HG03108 (cell line): ENCODE measurements at regions not wholly inside any gene's neighbourhood (a gene's known extent, or its start where the extent isn't known, plus 50 kb on each side); places are given as distances from the start of the nearest gene placed in this dataset.

Experiments used
- ATAC-seq: cut with Tn5 transposase; IDR thresholded peaks from one replicate; pipeline ENCODE4 v1.9.1; 2021; ENCODE audit warnings: moderate library complexity; ENCODE audit not compliant: unreplicated experiment

DNA sequence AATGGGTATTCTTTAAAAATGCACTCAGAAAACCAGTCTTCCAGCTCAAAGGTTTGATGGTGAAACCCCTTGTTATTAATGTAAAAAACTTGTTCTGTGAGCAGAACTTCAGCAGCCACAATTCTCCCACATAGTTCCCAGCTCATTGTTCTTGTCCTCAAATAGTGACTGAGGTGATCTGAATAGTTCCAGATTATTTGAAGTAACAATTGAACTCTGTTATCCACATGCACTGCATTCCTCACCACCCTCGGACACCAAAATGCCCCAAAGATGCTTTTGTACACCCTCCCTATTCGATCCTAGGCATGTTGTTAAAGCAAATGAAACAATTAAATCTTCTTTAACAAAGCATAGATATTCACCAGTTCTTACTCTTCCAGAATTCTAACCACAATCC, 2186.8 kb upstream of the CELF4 start:
- no peak for ATAC-seq

DNA sequence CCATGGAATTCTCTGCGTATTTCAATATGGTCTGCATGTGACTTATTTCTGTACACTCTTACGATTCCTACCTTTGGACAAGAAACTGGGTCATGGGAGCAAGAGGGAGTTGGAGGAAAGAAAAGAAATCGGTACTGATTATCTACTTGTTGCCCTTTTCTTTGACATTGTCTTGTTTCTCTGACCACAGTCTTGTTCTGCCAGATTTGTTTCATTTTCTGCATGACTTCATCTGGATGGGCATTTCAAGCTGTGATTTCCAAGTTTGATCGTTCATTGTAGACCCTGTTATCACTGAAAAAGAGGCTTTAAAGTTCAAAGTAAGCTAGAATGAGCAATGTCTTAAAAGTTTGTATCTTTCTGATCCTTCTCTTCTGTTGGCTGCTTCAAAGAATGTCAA, 2186.3 kb upstream of the CELF4 start:
- ATAC-seq: no peak

DNA sequence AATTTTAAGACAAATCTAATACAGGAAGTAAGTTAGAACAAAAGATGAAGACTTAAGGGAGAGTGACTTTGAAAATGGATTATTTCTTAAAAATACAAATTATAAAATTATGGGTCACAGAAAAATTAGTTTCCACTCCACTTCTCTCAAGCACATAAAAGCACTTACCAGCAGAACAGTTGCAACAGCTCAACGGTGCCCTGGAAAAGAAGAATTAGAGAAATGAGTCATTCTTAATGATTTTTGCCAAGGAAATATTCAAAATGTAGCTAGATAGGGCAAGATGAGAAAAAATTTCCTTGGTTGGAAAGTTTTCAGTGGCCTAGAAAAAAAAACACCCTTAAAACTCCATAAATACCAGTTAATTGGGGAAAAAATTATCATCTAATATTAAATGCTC, 2185.6 kb upstream of the CELF4 start:
- ATAC-seq: no peak

DNA sequence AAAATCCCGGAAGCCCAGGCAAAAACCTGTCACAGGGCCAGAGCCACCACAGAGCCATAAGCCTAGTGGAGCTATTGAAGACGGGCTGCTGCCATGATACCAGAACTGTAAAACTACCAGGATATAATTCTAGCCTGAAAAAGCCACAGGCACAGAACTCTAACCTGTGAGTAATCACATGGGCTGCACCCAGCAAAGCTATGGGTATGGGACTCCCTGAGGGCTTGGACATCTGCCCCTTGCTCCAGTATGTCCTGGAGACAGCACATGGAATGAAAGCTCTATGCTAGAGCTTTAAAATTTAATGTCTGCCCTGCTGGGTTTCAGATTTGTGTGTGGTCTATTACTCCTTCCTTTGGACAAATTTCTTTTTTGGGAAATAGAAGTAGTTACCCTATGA, 2183.6 kb upstream of the CELF4 start:
- ATAC-seq: no peak

DNA sequence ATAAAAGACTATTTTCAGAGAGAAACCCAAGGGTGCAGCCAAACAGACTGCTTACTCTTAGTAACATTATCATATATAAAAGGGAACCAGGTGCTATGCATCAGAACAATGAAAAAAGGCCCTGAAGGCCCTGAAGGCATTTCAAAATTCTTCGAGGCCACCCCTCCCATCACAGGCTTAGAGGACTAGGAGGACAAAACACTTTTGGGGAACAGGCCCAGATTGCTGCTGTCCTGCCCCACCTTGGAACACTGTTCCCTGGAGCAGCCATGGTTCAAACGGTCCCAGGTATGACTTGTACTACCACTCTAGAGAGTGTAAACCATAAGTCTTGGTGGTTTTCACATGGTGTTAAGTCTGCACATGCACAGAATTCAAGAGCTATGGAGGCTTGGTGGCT, 2183.1 kb upstream of the CELF4 start:
- ATAC-seq: no peak

DNA sequence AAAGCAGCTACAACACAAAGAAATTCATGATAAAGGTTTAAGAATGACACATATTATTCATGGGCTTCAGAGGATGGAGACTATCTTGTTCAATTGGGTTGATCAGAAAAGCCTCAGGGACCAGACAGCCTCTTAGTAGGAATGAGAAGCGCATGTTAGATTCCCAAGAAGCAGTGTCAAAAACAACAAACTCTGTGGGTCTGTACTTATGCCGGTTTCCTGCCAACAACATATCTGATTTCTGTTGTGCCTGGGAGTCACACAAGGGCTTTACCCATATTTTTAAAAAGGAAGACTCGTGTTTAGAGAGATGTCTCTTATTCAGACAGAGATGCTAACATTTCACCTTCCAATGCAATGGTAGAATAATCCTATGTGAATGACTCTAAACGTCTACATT, 2180.6 kb upstream of the CELF4 start:
- no peak for ATAC-seq

DNA sequence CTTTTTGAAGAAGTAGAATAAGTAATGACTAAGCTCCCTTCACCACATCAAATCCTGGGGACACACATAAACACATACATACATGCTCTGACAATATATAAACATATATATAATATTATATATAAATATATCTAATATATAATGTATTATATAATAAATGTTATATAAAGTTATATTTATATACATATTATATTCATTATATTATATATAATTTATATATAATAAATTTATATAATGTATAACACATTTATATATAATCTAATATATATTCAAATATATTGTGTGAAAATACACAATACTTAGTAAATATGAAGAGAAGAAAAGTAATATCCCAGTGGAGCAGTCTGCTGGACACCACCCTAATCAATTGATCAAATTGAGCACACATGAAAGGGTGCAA, 2177.9 kb upstream of the CELF4 start:
- no peak for ATAC-seq

DNA sequence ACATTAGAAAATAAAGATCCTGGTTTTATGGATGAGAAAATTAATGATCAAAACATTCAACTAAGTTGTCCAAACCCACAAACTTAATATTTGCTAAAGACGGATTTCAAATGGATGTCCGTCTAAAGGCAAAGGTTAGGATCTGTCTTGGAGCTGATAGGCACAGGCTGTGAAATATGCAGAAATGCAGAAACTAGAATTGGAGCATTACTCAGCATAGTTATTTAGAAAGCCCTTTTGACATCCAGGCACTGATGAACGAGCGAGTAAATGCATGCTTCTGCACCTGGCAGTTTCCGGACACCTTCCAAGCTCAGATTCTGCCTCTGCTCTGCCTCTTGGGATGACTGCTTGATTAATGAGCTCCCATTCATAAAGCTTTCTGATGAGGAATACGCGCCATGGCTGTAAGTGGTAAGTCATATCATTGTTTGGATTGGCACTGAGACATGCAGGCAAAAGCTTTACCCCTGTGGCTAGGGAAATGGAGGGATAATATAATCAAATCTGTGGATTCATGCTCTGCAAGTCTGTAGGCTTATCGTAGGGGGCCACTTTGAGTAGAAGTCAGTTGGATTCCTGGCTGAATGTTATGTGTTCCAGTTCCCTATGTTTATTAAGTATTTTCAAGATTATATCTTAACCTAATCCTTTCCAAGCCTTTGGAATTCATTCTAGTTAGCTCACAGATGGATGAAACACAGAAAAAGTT, 2176.3 kb upstream of the CELF4 start:
- ATAC-seq: no peak

DNA sequence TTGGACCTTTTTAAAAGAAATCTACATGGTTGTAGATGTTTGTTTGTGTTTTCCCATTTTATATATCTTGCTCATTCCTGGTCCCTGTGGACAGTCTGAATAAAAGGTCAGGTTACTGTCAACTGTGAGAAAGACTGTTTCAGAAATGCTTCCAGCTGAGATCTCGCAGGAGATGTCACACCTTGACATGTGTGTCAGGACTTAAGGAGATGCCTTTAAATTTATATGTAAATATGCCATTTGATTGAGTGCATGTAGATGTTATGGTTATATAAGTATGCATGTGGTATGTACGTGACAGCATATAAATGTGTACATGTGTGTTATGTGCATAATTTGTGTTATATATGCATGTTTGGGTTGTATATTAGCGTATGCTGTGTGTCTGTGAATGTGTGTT, 2172.3 kb upstream of the CELF4 start:
- ATAC-seq: no peak

DNA sequence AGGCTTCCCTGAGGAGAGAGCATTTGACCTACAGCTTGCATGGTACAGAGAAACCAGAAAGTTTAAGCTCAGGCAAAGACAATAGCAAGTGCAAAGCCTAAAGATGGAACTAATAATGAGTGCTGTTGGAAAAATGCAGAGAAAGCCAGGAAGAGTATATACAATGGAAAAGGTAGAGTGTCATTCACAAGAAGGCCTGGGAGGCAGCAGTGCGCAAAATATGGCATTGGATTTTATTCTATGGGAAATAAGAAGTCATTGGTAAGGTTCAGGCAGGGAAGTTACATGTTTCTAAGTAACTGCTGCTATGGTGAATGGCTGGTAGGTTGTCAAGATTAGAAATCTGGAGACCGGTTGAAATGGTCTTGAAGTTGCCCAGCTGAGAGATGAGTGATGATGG, 2167.3 kb upstream of the CELF4 start:
- ATAC-seq: no peak

DNA sequence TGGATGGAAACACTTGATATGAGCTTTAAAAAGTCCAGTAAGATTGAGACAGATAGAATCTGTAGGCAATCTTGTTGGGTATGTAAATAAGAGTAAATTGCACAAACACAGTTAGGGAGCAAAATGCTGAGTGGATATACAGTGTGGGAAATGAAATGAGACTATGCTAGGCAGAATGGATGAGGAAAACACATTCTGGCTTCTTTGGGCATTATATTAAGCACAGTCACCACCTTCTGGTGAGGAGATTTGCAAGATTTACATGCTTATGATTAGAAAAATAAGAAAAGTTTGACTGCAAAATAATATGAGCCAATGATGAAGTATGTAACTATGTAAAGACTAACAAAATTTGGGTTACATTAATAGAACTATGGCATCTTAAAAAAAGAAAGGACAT, 2165.0 kb upstream of the CELF4 start:
- ATAC-seq: no peak

DNA sequence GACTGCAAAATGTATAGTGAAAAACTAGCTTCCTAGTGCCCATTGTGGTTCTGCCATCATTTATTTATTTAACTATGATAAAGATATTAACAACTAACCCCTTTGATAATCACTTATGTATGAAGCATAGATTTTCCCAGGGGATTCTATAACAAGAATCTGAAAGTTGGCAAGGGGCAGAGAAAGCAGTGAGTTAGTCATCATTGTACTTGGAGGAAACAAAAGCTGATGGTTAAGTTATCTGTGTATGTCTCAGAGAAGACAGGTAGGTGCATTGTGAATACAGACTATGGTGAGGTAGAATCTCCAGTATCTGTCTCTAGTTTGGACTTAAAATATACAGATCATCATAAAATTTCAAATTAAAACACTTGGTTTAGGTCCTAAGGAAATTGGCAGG, 2159.1 kb upstream of the CELF4 start:
- ATAC-seq: no peak

DNA sequence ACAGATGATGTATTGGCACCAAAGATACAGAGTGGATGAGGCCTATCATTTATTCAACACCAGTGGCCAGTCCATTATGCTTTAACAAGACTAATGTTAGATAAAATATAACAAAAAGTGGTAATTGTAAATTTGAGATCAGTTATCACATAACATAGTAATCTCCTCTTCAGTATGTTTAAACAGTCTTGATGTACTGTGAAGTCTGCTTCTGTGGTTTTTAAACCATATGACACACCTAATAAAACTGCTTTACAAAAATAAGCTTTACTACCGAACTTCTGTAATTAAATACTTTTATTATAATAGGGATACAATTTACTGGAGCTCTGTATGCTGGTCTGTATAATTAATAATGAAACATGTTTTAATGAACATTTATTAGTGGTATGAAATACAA, 2156.1 kb upstream of the CELF4 start:
- no peak for ATAC-seq

DNA sequence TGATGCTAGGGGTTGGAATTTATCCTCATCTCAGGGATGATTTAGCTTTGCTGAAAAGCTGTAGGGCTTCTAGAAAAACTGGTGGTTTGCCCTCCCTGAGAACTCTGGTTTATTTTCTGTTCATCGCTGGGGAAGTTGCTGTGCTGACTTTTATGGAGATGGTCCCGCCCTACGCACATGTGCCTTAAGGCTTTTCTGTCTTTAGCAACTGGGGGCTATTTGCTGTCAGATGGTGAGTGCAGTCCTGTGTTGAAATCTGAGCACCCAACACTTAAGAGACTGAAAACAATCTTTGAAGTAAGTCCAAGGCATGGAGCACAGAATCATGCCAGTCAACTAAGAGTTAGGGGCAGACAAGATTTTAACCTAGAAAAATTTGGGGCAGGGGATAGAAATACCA, 2148.4 kb upstream of the CELF4 start:
- no peak for ATAC-seq

DNA sequence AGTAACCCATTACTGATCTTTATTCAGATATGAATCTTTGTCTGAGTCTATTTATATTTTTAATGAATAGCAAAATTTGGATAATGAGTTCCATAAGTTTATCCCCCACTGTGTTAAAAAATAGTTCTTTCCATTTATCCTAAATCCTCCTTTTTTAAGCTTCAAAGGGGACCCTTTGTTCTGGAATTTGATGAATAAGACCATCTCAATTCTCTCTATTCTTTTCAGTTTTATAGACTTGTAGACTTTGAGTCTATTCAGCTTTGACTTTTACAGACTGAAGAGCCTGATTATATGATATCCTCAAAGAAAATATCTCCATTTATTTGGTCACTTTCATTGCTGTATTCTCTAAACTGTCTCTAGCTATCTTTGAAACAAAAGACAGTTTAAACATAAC, 2146.1 kb upstream of the CELF4 start:
- no peak for ATAC-seq

DNA sequence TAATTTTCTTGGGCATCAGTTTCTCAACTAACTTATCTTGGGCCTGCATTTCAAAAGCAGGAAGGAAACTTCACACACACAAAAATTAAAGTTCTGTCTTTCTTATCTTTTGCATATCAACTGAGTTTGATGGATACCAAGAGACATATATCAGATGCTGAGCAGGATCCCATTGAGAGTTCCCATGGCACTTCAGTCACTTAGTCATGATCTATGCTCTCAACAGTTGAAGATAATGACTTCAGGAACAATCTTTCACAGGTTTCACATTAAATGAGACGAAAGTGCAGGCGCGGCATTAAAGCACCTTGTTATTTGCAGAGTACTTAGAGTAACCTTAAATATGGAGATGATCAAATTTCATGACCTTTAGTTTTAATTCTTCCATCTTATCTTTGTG, 2139.8 kb upstream of the CELF4 start:
- ATAC-seq: no peak

DNA sequence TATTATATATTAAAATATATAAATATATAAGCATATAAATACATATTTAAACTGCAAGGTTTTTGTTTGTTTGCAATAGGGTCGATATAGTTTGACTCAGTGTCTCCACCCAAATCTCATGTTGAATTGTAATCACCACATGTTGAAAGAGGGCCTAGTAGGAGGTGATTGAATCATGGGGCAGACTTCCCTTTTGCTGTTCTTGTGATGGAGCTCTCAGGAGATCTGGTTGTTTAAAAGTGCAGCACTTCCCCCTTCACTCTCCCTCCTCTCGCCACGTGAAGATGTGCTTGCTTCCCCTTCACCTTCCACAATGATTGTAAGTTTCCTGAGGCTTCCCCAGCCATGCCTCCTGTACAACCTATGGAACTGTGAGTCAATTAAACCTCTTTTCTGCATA, 2137.3 kb upstream of the CELF4 start:
- ATAC-seq: no peak

DNA sequence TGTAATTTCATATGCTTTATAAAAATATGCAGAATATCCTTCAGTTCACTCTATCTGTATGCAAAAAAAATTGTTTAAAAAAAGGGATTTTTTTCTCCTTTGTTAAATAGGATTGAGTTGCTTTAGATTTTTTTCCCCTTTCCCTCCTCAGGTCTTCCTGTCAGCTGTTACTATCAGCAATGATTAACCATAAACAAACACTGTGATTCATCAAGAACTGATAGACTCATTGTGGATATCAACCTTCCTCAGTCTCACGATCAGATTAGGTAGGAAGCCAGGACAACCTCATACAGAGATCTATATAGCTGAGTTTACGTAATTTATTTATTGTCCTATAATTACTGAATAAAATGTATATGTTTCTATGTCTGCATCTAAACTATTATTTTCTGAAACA, 2136.2 kb upstream of the CELF4 start:
- no peak for ATAC-seq

DNA sequence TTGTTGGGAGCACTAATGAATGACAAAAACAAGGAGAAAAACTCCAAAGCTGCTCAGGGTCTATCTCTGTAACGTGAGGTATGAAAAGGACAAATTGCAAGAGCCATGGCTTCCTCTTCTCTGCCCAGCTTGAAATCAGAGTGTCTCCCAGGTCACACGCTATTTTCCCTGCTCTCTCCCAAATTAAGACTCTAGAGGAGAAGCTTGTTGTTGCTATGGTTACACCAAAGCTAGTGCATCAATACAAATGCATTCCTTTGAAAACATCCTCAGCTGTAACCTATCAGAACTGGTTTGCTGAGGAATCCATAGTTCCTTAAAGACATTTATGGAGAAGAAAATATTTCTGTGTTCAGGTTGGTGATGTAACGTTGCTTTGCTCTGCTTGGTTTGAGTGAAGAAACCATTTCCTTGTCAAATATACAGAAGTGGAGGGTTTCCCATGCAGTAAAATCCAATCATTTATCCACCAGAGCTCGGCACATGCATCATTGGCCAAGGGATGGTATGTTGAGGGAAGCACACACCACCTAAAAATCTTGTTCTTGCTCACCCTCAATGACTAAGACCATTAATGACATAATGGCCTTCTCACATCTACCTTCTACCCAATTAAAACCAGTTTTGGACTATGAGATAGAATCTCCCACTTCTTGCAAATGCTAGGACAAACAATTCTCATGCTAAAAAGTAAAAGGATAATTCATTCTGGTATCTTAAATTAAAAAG, 2135.6 kb upstream of the CELF4 start:
- no peak for ATAC-seq

DNA sequence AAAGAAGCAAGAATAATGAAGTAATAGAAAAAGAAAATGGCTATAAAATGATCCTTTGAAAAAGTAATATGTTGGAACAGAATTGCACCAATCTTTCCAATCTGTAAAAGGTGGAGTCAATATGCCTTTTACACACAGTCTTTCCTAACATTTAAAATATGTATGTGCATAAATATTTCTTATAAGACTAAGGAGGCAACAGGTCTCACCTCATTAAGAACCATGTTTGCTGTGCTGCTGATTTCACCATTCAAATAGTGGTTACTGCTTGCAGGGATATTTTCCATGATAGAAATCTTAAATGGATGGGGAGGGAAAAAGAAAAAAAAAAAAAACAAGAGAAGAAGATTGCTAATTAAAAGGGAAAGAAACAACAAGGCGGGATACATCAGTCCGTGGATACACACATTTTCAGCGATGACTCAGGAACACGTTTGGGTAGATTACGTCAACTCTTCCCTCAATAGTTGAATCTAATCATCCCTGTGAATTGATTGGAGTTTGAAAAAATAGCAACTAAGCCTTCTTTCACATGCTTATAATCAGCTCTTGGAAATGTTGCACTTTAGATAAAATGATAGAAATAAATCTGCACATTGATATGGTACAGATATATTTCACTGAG, 2133.9 kb upstream of the CELF4 start:
- no peak for ATAC-seq

DNA sequence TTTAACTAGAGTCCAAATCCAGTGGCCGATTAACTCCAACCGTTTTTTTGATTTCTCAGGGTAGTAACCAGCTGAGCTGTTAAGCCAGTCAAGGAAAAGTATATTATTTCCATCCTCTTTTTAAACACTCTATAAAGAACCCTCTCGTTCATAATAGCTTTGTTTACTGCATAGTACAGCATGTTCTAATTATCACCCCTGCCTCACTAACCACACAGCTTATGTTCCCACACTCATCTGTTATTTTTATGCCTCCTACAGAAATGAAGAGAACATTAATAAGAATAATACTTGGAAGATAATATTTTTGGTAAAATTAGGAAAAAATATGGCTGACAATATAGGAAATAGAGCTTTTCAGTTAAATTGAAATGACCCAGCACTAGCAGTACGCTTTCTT, 2132.8 kb upstream of the CELF4 start:
- no peak for ATAC-seq

DNA sequence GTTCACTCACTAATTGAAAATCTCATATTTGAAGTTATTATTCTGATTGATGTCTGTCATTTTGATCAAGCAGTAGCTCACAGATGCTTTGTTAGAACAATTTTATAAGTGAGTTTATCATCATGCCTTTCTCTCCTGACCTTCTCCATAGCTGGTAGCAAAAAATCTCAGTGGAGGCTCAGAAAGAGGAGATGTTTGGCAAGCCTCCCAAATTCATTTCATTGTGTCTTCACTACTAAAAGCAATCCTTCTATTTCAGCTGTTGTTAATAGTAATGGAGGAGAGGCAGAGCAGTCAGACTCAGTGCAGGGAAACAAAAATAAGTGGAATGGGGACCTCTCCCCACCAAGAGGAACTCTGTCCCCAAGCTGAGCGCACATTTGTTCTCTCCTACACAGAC, 2127.8 kb upstream of the CELF4 start:
- no peak for ATAC-seq
